SK-N-MC (cell line): ENCODE measurements at regions not wholly inside any gene's neighbourhood (a gene's known extent, or its start where the extent isn't known, plus 50 kb on each side); places are given as distances from the start of the nearest gene placed in this dataset.

Source experiments
- DNase-seq: peaks from one replicate; pipeline ENCODE4 v3.0.0-alpha.2; 2011; ENCODE audit warnings: low read depth, low spot score
- H3K27ac ChIP-seq: fragments of 200-600 bp; sonication (generic); 2 replicates; pipeline ENCODE4 v1.5.1; 2016; ENCODE audit warnings: mixed run types
- H3K36me3 ChIP-seq: fragments of 200-600 bp; sonication (generic); 2 replicates; pipeline ENCODE4 v1.6.1; 2017; ENCODE audit warnings: antibody characterized with exemption, low read length, mixed read lengths; ENCODE audit not compliant: insufficient read depth
- H3K4me3 ChIP-seq: fragments of 200-600 bp; sonication (generic); 2 replicates; pipeline ENCODE4 v1.5.1; 2016
- H3K9ac ChIP-seq: fragments of 200-600 bp; sonication (generic); 2 replicates; pipeline ENCODE4 v1.8.0; 2017; ENCODE audit warnings: mixed run types, mixed read lengths; ENCODE audit not compliant: insufficient read length
- H3K9me3 ChIP-seq: fragments of 200-600 bp; sonication (generic); 2 replicates; pipeline ENCODE4 v1.6.1; 2017; ENCODE audit warnings: low read depth, mild to moderate bottlenecking, antibody characterized with exemption, low read length, moderate library complexity, mixed read lengths
- EZH2 ChIP-seq: fragments of 200-600 bp; sonication (generic); IDR thresholded peaks from one replicate; pipeline ENCODE4 v1.6.1; 2017; ENCODE audit warnings: antibody characterized with exemption
- FOXP2 ChIP-seq: optimal IDR thresholded peaks from 2 replicates; pipeline ENCODE3; 2011; ENCODE audit warnings: mild to moderate bottlenecking, moderate library complexity; ENCODE audit not compliant: insufficient read depth; ENCODE audit errors: extremely low read length, control extremely low read depth
- POLR2AphosphoS5 ChIP-seq: IDR thresholded peaks from 2 replicates; pipeline ENCODE4 v1.6.1; 2012; ENCODE audit warnings: mild to moderate bottlenecking, low read depth, low read length, borderline replicate concordance

DNA sequence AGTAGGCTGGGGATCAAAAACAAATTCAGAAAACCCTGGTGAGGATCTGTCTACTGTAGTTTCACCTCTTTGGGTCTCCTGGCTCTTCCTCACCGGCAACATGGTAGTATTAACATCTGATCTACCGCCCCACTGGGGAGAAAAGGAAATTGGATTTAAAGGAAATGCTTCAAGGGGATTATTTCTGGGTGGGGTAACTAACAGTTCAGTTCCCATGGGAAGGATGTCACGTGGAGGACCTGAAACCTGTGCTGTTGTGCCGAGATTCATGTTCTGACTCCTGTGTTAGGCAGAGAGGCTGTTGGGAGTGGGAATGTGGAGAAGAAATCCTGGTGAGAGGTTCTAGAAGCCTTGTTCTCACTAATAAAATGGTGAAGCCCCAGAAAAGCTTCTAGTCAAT, 254.4 kb downstream of the BCOR start:
- H3K36me3 ChIP-seq: no peaks in the 10 kb centered on the region
- TF ChIP-seq POLR2AphosphoS5: no peak
- no peak for TF ChIP-seq FOXP2
- TF ChIP-seq EZH2: no peak
- no peak overlapping the region for H3K9ac ChIP-seq
- no peak overlapping the region for H3K27ac ChIP-seq
- DNase-seq: no peak
- no peak overlapping the region for H3K4me3 ChIP-seq
- H3K9me3 ChIP-seq: no peaks in the 10 kb centered on the region

DNA sequence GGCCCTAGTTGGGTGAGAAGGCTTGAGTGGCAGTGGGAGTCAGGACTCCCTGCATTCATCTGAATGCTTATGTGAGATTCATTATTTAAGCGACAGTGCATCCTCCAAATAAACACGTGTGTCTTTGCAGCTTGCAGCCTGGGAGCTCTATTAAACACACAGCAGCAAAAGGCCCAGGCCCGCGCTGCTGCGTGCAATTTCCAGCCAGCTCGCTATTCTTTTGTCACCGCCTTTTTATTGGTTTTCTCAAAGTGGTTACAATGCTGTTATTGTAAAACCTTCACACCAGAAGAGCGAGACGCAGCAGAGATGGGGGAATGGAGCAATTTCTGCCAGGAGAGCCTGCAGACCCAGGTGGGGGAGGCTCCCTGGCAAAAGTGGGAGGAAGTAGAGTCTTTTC, 252.5 kb downstream of the BCOR start:
- Histone ChIP-seq H3K9me3 (no peaks in the 10 kb centered on the region), H3K4me3 (no peak overlapping the region), H3K27ac (no peak overlapping the region), H3K9ac (no peak overlapping the region), H3K36me3 (no peaks in the 10 kb centered on the region)
- no peak for DNase-seq
- TF ChIP-seq EZH2 (no peak), FOXP2 (no peak), POLR2AphosphoS5 (no peak)

DNA sequence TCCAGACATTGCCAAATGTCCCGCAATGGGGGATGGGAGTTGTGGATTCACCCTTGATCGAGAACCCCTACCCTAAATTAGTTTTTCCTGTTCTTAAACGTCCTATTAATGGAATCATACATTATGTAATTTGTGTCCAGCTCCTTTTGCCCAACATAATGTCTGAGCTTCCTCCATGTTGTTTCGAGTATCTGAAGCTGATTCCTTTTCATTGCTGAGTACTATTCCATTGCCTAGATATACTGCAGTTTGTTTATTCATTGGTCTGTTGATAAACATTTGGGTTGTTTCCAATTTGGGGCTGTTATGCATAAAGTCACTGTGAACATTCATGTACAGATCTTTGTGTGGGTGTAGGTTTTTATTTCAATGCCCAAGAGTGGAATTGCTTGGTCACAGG, 251.3 kb downstream of the BCOR start:
- H3K4me3 ChIP-seq: no peak overlapping the region
- no peak overlapping the region for H3K9ac ChIP-seq
- TF ChIP-seq FOXP2 (no peak), EZH2 (no peak), POLR2AphosphoS5 (no peak)
- no peaks in the 10 kb centered on the region for H3K36me3 ChIP-seq
- no peaks in the 10 kb centered on the region for H3K9me3 ChIP-seq
- no peak for DNase-seq
- H3K27ac ChIP-seq: no peak overlapping the region

DNA sequence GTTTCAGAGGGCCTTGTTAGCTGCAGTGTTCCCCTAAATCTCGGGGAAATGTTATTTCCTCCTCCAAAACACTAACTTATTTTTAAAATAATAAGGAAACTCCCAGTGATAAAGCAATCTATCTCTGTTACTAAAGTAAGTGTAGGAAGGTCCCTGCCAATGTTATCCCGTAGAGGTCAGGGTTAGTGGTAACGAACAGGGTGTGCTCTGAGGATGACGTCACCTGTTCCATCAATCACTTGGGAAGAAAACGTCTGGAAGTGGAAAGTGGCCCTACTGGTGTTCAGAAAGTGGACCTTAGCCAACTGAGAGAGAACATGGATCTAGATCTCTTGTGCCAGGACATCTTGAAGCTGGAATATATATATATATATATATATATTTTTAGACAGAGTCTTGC, 249.5 kb downstream of the BCOR start:
- TF ChIP-seq FOXP2 (no peak), POLR2AphosphoS5 (no peak), EZH2 (no peak)
- no peaks in the 10 kb centered on the region for H3K9me3 ChIP-seq
- DNase-seq: no peak
- H3K9ac ChIP-seq: no peak overlapping the region
- H3K27ac ChIP-seq: no peak overlapping the region
- no peaks in the 10 kb centered on the region for H3K36me3 ChIP-seq
- no peak overlapping the region for H3K4me3 ChIP-seq

DNA sequence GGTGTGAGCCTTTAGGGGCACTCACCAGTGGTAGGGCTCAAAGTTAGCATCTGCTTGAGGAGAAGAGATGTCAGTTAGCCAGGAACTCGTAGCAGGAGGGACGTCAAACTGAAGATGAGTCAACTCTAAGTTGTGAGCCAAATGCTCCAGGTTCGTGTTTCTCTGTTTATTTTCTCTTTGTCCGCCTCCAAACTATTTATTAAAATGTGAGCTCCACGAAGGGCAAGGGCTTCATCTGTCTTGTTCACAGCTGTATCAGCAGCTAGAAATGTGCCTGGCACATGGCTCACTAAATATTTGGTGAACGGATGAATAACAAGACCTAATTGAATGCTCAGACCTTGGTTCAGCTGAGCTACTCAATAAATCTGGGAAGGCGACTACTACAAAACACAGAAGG, 248.9 kb downstream of the BCOR start:
- no peaks in the 10 kb centered on the region for H3K36me3 ChIP-seq
- DNase-seq: no peak
- H3K9ac ChIP-seq: no peak overlapping the region
- no peak overlapping the region for H3K27ac ChIP-seq
- no peaks in the 10 kb centered on the region for H3K9me3 ChIP-seq
- no peak overlapping the region for H3K4me3 ChIP-seq
- TF ChIP-seq EZH2 (no peak), FOXP2 (no peak), POLR2AphosphoS5 (no peak)

DNA sequence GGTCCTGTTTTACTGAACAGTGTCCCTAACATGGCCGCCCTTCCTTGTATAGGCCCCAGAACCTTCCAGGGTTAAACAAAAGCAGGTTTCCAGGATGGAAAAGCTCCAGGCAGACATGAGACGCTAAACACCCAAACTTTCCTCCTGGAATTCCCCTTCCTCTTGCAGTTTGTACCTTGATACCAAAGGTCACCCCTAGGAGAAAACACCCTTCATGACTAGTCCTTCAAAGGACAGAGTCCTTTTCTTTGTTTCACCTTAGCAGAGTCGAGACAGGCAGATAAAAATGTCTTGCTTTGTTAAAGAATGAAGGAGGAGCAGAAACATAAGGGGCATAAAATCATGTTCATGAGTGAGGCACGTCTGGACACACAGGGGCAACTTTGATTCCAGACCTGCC, 247.5 kb downstream of the BCOR start:
- Histone ChIP-seq H3K9ac (no peak overlapping the region), H3K9me3 (no peaks in the 10 kb centered on the region), H3K27ac (no peak overlapping the region), H3K4me3 (no peak overlapping the region), H3K36me3 (no peaks in the 10 kb centered on the region)
- no peak for TF ChIP-seq FOXP2
- no peak for TF ChIP-seq POLR2AphosphoS5
- TF ChIP-seq EZH2: no peak
- DNase-seq: no peak

DNA sequence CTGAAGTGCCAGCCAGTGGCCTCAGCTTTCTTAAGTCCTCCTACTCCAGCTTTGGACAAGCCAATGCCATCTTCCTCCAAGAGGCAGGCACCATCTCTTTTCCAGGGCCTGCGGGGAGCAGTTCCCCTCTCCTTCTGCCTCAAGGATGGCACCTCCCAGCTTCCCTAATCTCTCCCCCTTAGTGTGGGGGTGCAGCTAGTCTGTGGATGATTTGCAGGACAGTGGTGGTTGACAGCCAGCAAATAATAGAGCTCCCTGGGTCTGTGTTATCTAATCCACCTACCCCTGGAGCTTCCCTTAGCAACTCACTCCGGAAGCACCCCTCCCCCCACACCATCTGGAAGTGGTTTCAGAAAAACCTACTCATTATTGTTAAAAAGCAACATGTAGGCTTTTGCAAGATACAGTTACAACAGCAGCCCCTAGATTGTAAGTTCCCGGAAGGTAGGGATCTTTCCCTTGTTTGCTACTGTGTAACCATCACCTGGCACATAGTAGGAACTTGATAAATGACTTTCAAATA, 247.1 kb downstream of the BCOR start:
- Histone ChIP-seq H3K36me3 (no peaks in the 10 kb centered on the region), H3K9me3 (no peaks in the 10 kb centered on the region), H3K27ac (no peak overlapping the region), H3K4me3 (no peak overlapping the region), H3K9ac (no peak overlapping the region)
- no peak for TF ChIP-seq EZH2
- no peak for TF ChIP-seq FOXP2
- TF ChIP-seq POLR2AphosphoS5: no peak
- no peak for DNase-seq

DNA sequence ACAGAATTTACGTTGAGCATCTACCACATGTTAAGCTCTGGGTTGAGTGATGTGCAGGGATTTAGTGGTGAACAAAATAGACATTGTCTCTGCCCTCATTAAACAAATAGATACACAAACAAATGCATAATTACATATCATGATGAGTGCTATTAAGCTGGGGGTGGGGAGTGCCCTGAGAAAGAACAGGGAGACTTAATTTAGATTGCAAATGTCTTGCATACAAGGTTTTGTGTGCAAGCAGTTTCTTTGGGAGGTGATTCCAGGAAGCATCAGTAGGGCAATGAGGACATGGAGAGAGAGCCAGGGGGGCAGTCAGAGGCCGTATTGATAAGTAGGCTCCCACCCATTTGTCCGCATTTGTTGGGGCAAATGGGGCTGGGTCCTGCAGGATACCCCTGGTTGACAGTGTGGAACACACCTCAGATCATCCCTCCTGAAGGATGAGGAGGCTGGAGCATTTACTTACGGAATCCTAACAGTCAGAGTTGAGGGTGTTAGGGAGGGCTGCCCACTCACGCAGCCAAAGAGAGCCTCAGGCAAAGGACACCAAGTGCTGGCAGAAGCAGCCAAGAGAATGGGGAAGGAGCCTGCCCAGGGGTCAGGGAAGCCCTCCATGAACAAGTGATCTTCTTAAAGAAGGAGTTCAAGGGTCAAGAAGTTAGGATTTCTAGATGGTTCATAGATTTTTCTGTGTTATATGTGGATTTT, 245.9 kb downstream of the BCOR start:
- Histone ChIP-seq H3K36me3 (no peaks in the 10 kb centered on the region), H3K27ac (no peak overlapping the region), H3K9me3 (no peaks in the 10 kb centered on the region), H3K9ac (no peak overlapping the region), H3K4me3 (no peak overlapping the region)
- no peak for DNase-seq
- TF ChIP-seq EZH2: no peak
- TF ChIP-seq FOXP2: no peak
- TF ChIP-seq POLR2AphosphoS5: no peak

DNA sequence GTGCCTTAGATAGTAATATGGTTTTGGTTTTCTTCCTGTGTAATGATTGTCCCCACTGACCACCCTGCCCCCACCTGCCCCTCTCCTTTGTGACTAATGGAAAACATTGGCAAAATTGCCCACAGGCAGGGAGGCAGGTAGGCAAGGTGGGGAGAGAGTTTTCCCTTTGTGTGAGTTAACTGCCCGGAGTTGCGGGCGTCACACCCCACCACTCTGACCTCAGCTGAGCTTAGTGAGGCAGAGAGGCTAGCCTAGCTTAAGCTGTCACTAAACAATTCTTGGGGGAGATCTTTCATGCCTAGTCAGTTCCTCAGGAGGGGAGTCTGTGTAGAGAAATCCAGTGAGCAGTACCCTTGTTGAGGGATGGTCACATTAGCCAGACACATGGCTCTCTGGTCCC, 245.3 kb downstream of the BCOR start:
- H3K9me3 ChIP-seq: no peaks in the 10 kb centered on the region
- H3K9ac ChIP-seq: no peak overlapping the region
- TF ChIP-seq EZH2 (no peak), POLR2AphosphoS5 (no peak), FOXP2 (no peak)
- H3K27ac ChIP-seq: no peak overlapping the region
- DNase-seq: no peak
- H3K36me3 ChIP-seq: no peaks in the 10 kb centered on the region
- H3K4me3 ChIP-seq: no peak overlapping the region
